GM04503 (cell line): ENCODE measurements at regions not wholly inside any gene's neighbourhood (a gene's known extent, or its start where the extent isn't known, plus 50 kb on each side); places are given as distances from the start of the nearest gene placed in this dataset.

Source experiments
- DNase-seq: peaks from one replicate; pipeline ENCODE4 v3.0.0-alpha.2; 2012; ENCODE audit warnings: low read depth

DNA sequence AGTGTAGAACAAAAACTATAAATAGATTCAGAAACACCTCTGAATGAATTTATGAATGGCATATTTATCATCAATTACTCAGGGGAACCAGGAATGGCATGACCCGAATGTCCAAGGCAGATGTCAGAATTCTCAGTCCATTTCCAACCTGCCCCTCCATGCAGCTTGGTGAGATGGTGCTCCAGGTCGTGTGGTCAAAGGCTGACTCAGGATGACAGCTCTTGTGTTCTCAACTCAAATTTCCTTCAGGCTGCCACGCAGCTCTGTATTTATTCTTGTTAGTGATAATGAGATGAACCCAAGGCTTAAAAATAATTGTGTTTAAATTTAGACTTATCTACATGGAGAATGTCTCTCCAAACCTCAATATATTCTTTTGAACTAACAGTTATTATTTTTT lies 146.9 kb downstream of the METTL4 start:
- DNase-seq = no peak

- no peak for DNase-seq
Measured at GRCh38 chr18:2425426-2426317, 145.6 kb downstream of the METTL4 start.

DNA sequence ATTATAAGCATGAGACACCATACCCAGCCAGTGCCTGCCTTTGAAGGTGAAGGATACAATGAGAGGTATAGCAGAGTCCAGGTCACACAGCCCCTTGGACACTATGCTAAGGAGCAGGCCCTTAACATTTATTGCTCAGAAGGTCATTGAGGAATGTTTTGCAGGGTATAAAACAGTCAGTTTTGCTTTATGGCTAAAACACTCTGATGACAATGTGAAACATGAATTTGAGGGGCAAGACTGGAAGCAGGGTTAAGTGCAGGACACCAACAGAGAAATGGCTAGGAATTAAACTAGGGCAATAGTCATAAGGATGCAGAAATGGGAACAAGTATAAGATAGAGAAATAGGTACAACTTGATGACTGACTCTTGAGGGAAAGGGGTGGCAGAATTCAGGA lies 141.1 kb downstream of the METTL4 start:
- DNase-seq = no peak

DNA sequence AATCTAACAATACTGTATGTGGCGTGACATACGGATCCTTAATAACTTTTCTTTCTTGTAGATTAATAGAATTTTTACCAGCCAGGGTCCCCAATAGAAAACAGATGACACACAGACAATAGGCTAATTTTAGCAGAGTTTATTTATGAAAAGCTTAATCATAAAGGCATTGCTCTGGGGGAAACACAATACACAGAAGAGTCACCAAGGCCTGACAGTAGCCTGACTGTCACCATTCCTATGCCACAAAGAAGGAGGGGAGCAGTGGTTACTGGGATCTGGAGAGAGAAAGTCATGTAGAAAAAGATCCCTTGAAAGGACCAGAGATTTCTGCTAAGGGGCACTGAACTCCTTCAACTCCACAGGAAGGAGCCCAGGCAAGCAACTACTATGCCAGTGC lies 139.5 kb downstream of the METTL4 start:
- DNase-seq = no peak

DNA sequence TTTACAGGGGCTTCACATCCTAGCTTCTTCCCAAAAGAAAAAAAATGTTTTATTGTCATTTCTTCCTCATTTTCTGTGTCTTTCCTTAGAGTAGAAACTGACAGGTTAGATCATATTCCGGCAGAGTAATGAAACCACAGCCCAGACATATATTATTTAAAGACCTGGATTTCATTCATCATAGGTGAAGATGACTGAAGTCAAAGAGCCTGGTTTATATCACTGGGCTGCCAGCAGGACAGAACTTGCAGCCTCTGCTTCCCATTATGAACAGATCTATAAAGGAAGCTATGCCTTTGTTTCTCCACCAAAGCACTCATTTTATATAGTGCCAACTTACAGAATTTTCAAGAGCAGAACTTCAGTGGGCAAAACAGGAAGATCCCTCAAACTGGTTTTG lies 137.9 kb downstream of the METTL4 start:
- DNase-seq = no peak

DNA sequence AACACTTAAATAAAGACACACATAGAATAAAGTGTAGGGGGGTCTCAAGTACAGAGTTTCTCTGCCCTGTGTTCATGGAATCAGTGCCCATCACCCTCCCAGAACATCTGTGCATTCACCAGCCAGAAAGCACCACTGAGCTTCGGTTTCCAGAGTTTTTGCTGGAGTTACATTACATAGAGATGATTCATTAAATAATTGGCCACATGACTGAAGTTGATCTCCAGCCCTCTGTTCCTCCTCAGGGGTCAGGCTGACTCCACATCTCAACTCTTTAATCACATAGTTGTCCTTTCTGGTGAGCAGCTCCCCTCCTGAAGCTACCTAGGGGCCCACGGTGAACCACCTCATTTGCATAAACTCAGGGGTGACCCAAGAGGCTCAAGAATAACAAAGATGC lies 129.8 kb downstream of the METTL4 start:
- no peak for DNase-seq

GRCh38 chr18:2442006-2442405 lies 129.3 kb downstream of the METTL4 start:
- no peak for DNase-seq

- no peak for DNase-seq
Measured at GRCh38 chr18:2442726-2443275, 128.5 kb downstream of the METTL4 start.

GRCh38 chr18:2444201-2444875 lies 127.0 kb downstream of the METTL4 start:
- DNase-seq = no peak

DNA sequence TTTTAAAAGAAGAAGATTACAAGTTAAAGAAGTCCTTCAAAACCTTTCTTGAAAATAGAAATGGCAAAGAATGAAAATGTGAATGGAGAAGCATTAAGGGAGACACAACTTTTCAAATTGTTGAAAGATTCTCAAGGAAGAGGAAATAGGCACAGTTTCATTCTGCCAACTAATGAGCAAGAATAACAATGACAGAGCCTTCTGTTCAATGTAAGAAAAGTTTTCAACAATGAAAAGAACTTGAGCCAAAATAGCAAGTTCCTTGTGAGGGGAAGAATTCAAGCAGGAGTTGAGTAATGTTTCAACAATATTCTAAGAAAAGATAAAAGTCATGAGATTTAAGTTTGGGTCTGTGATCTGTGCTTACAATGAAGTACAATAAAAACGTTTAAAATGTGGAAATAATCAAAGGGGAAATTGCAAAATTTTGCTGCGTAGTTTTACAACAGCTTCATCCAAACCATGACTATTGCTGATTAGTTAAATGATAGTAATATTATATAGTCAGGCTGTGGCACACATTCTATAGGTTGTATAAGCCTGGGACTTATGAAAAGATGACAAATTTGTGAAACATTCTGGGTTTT lies 122.6 kb downstream of the METTL4 start:
- DNase-seq = no peak

DNA sequence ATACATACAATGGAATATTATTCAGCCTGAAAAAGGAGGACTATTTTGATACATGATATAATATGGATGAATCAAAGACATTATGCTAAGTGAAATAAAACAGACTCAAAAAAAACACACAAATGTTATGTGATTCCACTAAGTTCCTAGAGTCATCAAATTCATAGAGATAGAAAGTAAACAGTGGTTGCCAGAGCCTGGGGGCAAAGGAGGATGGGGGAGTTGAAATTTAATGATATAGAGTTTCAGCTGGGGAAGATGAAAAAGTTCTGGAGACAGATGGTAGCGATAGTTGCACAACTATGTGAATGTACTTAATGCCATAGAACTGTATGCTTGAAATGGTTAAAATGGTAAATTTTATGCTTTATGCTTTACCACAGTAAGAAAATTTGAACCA lies 119.7 kb downstream of the METTL4 start:
- no peak for DNase-seq

GRCh38 chr18:2459886-2460285 lies 111.4 kb downstream of the METTL4 start:
- no peak for DNase-seq

DNA sequence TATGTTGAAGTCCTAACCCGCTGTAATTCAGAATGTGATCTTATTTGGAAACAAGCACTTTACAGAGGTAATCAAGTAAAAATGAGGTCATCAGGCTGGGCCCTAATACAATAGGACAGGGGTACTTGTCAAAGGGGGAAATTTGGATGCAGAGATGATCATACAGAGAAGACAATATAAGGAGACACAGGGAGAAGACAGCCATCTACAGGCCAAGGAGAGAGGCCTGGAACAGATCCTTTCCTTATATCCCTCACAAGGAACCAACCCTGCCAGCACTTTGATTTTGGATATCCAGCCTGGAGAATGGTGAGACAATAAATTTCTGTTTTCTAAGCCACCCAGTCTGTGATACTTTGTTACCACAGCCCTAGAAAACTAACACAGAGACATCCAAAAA lies 104.3 kb downstream of the METTL4 start:
- DNase-seq = no peak

GRCh38 chr18:2468051-2468450 lies 103.3 kb downstream of the METTL4 start:
- DNase-seq = no peak

- DNase-seq = no peak
Measured at GRCh38 chr18:2471523-2471922, 99.8 kb downstream of the METTL4 start.

GRCh38 chr18:2478662-2479061 lies 92.6 kb downstream of the METTL4 start:
- DNase-seq = no peak

DNA sequence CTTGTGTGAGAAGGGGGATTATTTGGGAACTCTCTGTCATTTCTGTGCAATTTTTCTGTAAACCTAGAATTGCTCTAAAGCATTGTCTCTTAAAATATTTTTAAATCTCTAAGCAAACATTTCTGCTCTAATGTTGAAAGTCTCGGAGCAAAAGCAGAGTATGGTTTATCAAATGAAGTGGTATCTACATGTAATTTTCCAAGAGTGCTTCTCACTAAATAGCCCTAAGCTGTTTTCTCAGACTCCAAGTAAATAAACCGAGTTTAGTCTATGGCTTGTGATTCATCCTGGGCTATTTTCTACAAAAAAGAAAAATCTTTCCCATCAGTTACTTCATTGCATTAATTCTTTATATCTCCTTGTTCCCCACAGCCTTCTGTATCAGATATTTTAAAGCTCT lies 90.8 kb downstream of the METTL4 start:
- DNase-seq = no peak

DNA sequence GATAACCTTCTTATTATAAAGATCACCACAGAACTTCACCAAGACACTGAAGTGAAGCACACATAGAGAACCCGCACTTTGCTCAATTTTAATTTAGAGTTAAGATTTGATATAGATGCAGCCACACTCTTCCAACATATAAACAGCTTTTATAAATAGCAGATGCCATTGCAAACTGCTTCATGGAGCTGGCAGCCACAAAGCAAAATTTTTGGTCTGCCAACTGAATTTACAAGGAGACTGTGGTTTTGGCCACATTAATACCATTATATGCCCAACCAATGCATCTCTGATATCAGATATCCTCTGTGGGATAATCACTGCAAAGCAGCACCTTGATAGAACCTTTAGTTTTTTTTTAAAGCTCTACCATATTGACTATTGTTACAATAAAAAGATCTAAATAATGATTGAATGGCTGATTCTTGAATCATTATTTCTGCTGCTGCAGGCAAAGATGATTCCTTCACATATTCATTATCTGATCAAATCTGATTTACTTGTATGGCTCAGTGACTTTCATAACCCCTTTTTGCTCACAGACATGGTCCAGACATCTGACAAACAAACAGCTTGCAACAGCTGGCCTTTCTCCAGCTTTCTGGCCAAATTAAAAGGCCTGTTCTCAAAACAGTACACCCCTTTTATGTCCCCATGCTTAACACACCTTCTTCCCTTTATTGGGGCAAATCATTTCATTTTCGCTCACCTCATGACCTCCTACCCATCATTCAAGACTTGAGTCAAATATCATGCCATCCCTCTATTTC lies 88.4 kb downstream of the METTL4 start:
- DNase-seq = no peak

GRCh38 chr18:2485983-2486382 lies 85.3 kb downstream of the METTL4 start:
- no peak for DNase-seq

- no peak for DNase-seq
Measured at GRCh38 chr18:2486426-2486825, 84.9 kb downstream of the METTL4 start.
